Neural cell (in vitro differentiated cells): ENCODE measurements at regions not wholly inside any gene's neighbourhood (a gene's known extent, or its start where the extent isn't known, plus 50 kb on each side); places are given as distances from the start of the nearest gene placed in this dataset.

ENCODE experiments used
- H2AFZ ChIP-seq: fragments of 200-600, 300-800 bp; sonication (generic), shearing (Covaris generic); 2 replicates; pipeline ENCODE4 v1.6.0; 2014; ENCODE audit warnings: low read depth, mild to moderate bottlenecking, antibody characterized with exemption, low read length, moderate library complexity
- H3F3A ChIP-seq: fragments of 200-600 bp; shearing (Covaris generic); 2 replicates; pipeline ENCODE4 v1.6.1; 2016; ENCODE audit warnings: mild to moderate bottlenecking, moderate library complexity, mixed read lengths, antibody characterized with exemption, low read length; ENCODE audit not compliant: insufficient read depth, poor library complexity, severe bottlenecking
- H3K27ac ChIP-seq: fragments of 200-600, 300-800 bp; sonication (generic), shearing (Covaris generic); 2 replicates; pipeline ENCODE4 v1.5.1; 2014; ENCODE audit warnings: mild to moderate bottlenecking, low read length, moderate library complexity
- H3K27me3 ChIP-seq: fragments of 300-800, 200-600 bp; sonication (generic), shearing (Covaris generic); 2 replicates; pipeline ENCODE4 v1.6.0; 2014; ENCODE audit warnings: mild to moderate bottlenecking, low read depth, low read length, moderate library complexity; ENCODE audit not compliant: insufficient read depth
- H3K36me3 ChIP-seq: fragments of 300-800, 200-600 bp; sonication (generic), shearing (Covaris generic); 2 replicates; pipeline ENCODE4 v1.5.1; 2014; ENCODE audit warnings: mild to moderate bottlenecking, antibody characterized with exemption, low read length, moderate library complexity; ENCODE audit not compliant: insufficient read depth
- H3K4me2 ChIP-seq: fragments of 300-800, 200-600 bp; sonication (generic), shearing (Covaris generic); 2 replicates; pipeline ENCODE4 v1.6.0; 2014; ENCODE audit warnings: mild to moderate bottlenecking, low read length
- H3K4me3 ChIP-seq: fragments of 300-800, 200-600 bp; sonication (generic), shearing (Covaris generic); 2 replicates; pipeline ENCODE4 v1.5.1; 2014; ENCODE audit warnings: mild to moderate bottlenecking, low read length, moderate library complexity
- H3K79me2 ChIP-seq: fragments of 200-600 bp; shearing (Covaris generic); replicated peaks from 2 replicates; pipeline ENCODE4 v1.6.0; 2014; ENCODE audit warnings: mild to moderate bottlenecking, low read length, moderate library complexity; ENCODE audit not compliant: insufficient read depth
- H3K9ac ChIP-seq: fragments of 300-800, 200-600 bp; sonication (generic), shearing (Covaris generic); 2 replicates; pipeline ENCODE4 v1.6.1; 2016; ENCODE audit warnings: mild to moderate bottlenecking, low read length, mixed read lengths
- H3K9me2 ChIP-seq: fragments of 200-600 bp; shearing (Covaris generic); 2 replicates; pipeline ENCODE4 v1.6.1; 2016; ENCODE audit warnings: mild to moderate bottlenecking, low read length, mixed read lengths; ENCODE audit not compliant: insufficient read depth
- H3K9me3 ChIP-seq: fragments of 200-600, 300-800 bp; sonication (generic), shearing (Covaris generic); 2 replicates; pipeline ENCODE4 v1.6.1; 2016; ENCODE audit warnings: mild to moderate bottlenecking, mixed run types, low read length, moderate library complexity, mixed read lengths
- H4K20me1 ChIP-seq: fragments of 200-600 bp; shearing (Covaris generic); 2 replicates; pipeline ENCODE4 v1.6.1; 2016; ENCODE audit warnings: mild to moderate bottlenecking, mixed run types; ENCODE audit not compliant: insufficient read depth
- EP300 ChIP-seq: fragments of 450-650 bp; conservative IDR thresholded peaks from 2 replicates; pipeline ENCODE4 v1.6.1; 2014; ENCODE audit warnings: antibody characterized with exemption, mild to moderate bottlenecking, moderate library complexity; ENCODE audit not compliant: poor library complexity, severe bottlenecking
- EZH2 ChIP-seq: fragments of 200-600, 300-800 bp; shearing (Covaris generic), sonication (generic); IDR thresholded peaks from 2 replicates; pipeline ENCODE4 v1.6.1; 2014; ENCODE audit warnings: antibody characterized with exemption, low read length, borderline replicate concordance, mild to moderate bottlenecking; ENCODE audit not compliant: insufficient read depth, poor library complexity, severe bottlenecking
- MXI1 ChIP-seq: fragments of 450-650 bp; conservative IDR thresholded peaks from 2 replicates; pipeline ENCODE4 v1.6.1; 2014; ENCODE audit warnings: antibody characterized with exemption, mild to moderate bottlenecking; ENCODE audit not compliant: poor library complexity, severe bottlenecking
- POLR2AphosphoS5 ChIP-seq: IDR thresholded peaks from 2 replicates; pipeline ENCODE4 v1.6.1; 2012
- RAD21 ChIP-seq: fragments of 450-650 bp; conservative IDR thresholded peaks from 2 replicates; pipeline ENCODE4 v1.6.1; 2014; ENCODE audit warnings: antibody characterized with exemption, mild to moderate bottlenecking, moderate library complexity
- SMC3 ChIP-seq: fragments of 450-650 bp; conservative IDR thresholded peaks from 2 replicates; pipeline ENCODE4 v1.6.1; 2014; ENCODE audit warnings: antibody characterized with exemption, mild to moderate bottlenecking, moderate library complexity; ENCODE audit not compliant: poor library complexity
- TAF1 ChIP-seq: IDR thresholded peaks from 2 replicates; pipeline ENCODE4 v1.6.1; 2012; ENCODE audit warnings: low read depth
- TF ChIP-seq, protein P1 (sequence below): fragments of 450-650 bp; IDR thresholded peaks from 2 replicates; pipeline ENCODE4 v1.5.1; 2014; ENCODE audit warnings: antibody characterized with exemption, mild to moderate bottlenecking, moderate library complexity; ENCODE audit not compliant: poor library complexity, severe bottlenecking
- TF ChIP-seq, protein P2 (sequence below): IDR thresholded peaks from 2 replicates; pipeline ENCODE4 v1.6.1; 2012; ENCODE audit warnings: borderline replicate concordance

DNA sequence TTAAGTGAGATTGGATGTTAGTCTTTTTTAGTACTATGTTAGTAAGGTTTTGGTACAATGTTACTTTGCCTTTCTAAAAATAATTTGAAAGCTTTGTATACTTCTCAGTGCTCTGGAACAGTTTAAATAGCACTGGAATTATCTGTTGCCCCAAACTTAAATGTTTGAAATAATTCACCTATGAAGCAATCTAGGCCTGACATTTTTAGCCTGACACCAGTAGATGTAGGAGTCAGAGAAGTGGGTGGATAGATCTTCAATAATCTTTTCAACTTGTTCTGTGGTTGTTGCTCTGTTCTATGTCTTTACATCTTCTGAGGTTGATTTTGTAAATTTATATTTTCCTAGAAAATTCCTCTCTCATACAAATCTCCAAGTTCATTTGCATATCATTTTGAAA lies 103.1 kb upstream of the ADGRF1 start:
- H2AFZ ChIP-seq, result no peak overlapping the region
- no peaks in the 10 kb centered on the region for H3F3A ChIP-seq
- no peaks in the 10 kb centered on the region for H3K36me3 ChIP-seq
- H3K27ac ChIP-seq, result no peak overlapping the region
- no peak for TF ChIP-seq RAD21
- TF ChIP-seq POLR2AphosphoS5, result no peak
- TF ChIP-seq TAF1, result no peak
- TF ChIP-seq, protein P1, sequence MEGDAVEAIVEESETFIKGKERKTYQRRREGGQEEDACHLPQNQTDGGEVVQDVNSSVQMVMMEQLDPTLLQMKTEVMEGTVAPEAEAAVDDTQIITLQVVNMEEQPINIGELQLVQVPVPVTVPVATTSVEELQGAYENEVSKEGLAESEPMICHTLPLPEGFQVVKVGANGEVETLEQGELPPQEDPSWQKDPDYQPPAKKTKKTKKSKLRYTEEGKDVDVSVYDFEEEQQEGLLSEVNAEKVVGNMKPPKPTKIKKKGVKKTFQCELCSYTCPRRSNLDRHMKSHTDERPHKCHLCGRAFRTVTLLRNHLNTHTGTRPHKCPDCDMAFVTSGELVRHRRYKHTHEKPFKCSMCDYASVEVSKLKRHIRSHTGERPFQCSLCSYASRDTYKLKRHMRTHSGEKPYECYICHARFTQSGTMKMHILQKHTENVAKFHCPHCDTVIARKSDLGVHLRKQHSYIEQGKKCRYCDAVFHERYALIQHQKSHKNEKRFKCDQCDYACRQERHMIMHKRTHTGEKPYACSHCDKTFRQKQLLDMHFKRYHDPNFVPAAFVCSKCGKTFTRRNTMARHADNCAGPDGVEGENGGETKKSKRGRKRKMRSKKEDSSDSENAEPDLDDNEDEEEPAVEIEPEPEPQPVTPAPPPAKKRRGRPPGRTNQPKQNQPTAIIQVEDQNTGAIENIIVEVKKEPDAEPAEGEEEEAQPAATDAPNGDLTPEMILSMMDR, result no peak
- TF ChIP-seq EZH2, result no peak
- TF ChIP-seq MXI1, result no peak
- no peak for TF ChIP-seq SMC3
- no peak for TF ChIP-seq EP300
- TF ChIP-seq, protein P2, sequence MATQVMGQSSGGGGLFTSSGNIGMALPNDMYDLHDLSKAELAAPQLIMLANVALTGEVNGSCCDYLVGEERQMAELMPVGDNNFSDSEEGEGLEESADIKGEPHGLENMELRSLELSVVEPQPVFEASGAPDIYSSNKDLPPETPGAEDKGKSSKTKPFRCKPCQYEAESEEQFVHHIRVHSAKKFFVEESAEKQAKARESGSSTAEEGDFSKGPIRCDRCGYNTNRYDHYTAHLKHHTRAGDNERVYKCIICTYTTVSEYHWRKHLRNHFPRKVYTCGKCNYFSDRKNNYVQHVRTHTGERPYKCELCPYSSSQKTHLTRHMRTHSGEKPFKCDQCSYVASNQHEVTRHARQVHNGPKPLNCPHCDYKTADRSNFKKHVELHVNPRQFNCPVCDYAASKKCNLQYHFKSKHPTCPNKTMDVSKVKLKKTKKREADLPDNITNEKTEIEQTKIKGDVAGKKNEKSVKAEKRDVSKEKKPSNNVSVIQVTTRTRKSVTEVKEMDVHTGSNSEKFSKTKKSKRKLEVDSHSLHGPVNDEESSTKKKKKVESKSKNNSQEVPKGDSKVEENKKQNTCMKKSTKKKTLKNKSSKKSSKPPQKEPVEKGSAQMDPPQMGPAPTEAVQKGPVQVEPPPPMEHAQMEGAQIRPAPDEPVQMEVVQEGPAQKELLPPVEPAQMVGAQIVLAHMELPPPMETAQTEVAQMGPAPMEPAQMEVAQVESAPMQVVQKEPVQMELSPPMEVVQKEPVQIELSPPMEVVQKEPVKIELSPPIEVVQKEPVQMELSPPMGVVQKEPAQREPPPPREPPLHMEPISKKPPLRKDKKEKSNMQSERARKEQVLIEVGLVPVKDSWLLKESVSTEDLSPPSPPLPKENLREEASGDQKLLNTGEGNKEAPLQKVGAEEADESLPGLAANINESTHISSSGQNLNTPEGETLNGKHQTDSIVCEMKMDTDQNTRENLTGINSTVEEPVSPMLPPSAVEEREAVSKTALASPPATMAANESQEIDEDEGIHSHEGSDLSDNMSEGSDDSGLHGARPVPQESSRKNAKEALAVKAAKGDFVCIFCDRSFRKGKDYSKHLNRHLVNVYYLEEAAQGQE, result no peak
- H3K9me2 ChIP-seq, result no peaks in the 10 kb centered on the region
- H3K4me3 ChIP-seq, result no peak overlapping the region
- H3K79me2 ChIP-seq, result no peaks in the 10 kb centered on the region
- H3K9me3 ChIP-seq, result no peaks in the 10 kb centered on the region
- no peaks in the 10 kb centered on the region for H3K27me3 ChIP-seq
- H3K4me2 ChIP-seq, result no peak overlapping the region
- H4K20me1 ChIP-seq, result no peaks in the 10 kb centered on the region
- no peak overlapping the region for H3K9ac ChIP-seq

DNA sequence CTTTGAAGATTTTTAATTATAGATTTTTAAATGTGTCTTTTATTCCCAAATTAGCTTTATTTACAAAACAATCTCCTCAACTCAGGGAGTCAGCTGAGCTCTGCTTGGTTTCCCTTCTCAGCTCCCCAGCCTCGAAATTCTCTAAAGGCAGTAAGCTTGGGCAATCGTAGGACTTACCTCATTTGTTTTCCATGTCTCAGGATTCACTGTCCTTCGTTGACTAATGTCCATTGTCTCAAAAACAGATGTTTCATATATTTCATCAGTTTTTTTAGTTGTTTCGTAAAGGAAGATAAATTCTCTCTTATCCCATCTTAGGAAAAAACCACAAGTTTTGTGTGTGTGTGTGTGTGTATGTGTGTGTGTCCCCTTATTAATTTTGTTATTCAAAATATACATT lies 102.2 kb upstream of the ADGRF1 start:
- H2AFZ ChIP-seq, result no peak overlapping the region
- H3K27ac ChIP-seq, result no peak overlapping the region
- H3F3A ChIP-seq, result no peaks in the 10 kb centered on the region
- no peaks in the 10 kb centered on the region for H3K9me2 ChIP-seq
- no peaks in the 10 kb centered on the region for H3K36me3 ChIP-seq
- H4K20me1 ChIP-seq, result no peaks in the 10 kb centered on the region
- no peak overlapping the region for H3K4me3 ChIP-seq
- no peaks in the 10 kb centered on the region for H3K9me3 ChIP-seq
- H3K4me2 ChIP-seq, result no peak overlapping the region
- no peaks in the 10 kb centered on the region for H3K27me3 ChIP-seq
- H3K9ac ChIP-seq, result no peak overlapping the region
- no peaks in the 10 kb centered on the region for H3K79me2 ChIP-seq
- no peak for TF ChIP-seq MXI1
- no peak for TF ChIP-seq RAD21
- TF ChIP-seq SMC3, result no peak
- no peak for TF ChIP-seq EZH2
- no peak for TF ChIP-seq EP300
- TF ChIP-seq TAF1, result no peak
- no peak for TF ChIP-seq POLR2AphosphoS5
- TF ChIP-seq, protein P2, result no peak
- TF ChIP-seq, protein P1, result no peak
